Calu3 (cell line): ENCODE measurements at regions not wholly inside any gene's neighbourhood (a gene's known extent, or its start where the extent isn't known, plus 50 kb on each side); places are given as distances from the start of the nearest gene placed in this dataset.

Experiments used
- BruUV-seq: library from RNA; stranded (reverse); fragments of 400-500 nt; replicated peaks from 2 replicates; lab custom pipeline; 2021; lab: Mats Ljungman, UMichigan
- CTCF ChIA-PET: fragments of 300-600 bp; sonication (Branson Sonifier 250); formaldehyde crosslinking; loops from one replicate; lab custom pipeline; 2022; ENCODE audit warnings: antibody characterized with exemption; lab: Charles Lee
- DNase-seq: peaks from one replicate; pipeline ENCODE4 v3.0.0; 2022
- H3K27ac Mint-ChIP-seq: one replicate; pipeline ENCODE4 v1.8.0; 2022; ENCODE audit warnings: mixed read lengths; ENCODE audit not compliant: unreplicated experiment
- H3K27me3 Mint-ChIP-seq: one replicate; pipeline ENCODE4 v1.8.0; 2022; ENCODE audit warnings: mixed read lengths; ENCODE audit not compliant: unreplicated experiment
- H3K36me3 Mint-ChIP-seq: one replicate; pipeline ENCODE4 v1.8.0; 2022; ENCODE audit warnings: mild to moderate bottlenecking, moderate library complexity, mixed read lengths; ENCODE audit not compliant: insufficient read depth, unreplicated experiment
- H3K4me1 Mint-ChIP-seq: one replicate; pipeline ENCODE4 v1.8.0; 2022; ENCODE audit warnings: mild to moderate bottlenecking, low read depth, mixed read lengths; ENCODE audit not compliant: unreplicated experiment
- H3K4me3 Mint-ChIP-seq: one replicate; pipeline ENCODE4 v1.8.0; 2022; ENCODE audit warnings: mild to moderate bottlenecking, low read depth, moderate library complexity, mixed read lengths; ENCODE audit not compliant: unreplicated experiment
- H3K9me3 Mint-ChIP-seq: one replicate; pipeline ENCODE4 v1.8.0; 2022; ENCODE audit warnings: low read depth, mixed read lengths; ENCODE audit not compliant: unreplicated experiment
- intact Hi-C: fragments of 100-400 bp; cut with micrococcal nuclease; formaldehyde crosslinking; loops from one replicate; pipeline ENCODE4 v1.10.0; 2022; ENCODE audit not compliant: unreplicated experiment
- TF ChIP-seq, protein P1 (sequence below): fragments of 200-600 bp; IDR thresholded peaks from one replicate; pipeline ENCODE4 v1.8.0; 2022; ENCODE audit warnings: antibody characterized with exemption; ENCODE audit not compliant: unreplicated experiment

DNA sequence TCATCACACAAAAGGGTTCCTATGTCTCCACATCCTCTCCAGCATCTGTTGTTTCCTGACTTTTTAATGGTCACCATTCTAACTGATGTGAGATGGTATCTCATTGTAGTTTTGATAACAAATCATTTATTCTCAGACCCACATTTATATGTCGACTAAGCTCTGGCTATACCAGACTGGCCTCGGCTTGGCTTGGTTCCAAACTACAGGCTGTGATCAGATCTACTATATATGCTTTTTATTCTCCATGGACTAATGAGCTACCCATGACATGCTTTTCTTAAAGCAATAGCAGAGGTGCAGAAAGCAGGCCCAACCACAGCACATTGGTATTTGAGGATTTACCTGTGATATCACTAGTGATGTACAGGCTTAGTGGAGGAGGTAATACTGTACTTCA lies 139.8 kb upstream of the PGR start:
- Mint-ChIP-seq H3K27ac (no peak overlapping the region), H3K27me3 (no peaks in the 10 kb centered on the region), H3K4me3 (no peak overlapping the region), H3K36me3 (no peaks in the 10 kb centered on the region), H3K9me3 (no peaks in the 10 kb centered on the region), H3K4me1 (no peaks in the 10 kb centered on the region)
- DNase-seq: no peak
- TF ChIP-seq, protein P1, sequence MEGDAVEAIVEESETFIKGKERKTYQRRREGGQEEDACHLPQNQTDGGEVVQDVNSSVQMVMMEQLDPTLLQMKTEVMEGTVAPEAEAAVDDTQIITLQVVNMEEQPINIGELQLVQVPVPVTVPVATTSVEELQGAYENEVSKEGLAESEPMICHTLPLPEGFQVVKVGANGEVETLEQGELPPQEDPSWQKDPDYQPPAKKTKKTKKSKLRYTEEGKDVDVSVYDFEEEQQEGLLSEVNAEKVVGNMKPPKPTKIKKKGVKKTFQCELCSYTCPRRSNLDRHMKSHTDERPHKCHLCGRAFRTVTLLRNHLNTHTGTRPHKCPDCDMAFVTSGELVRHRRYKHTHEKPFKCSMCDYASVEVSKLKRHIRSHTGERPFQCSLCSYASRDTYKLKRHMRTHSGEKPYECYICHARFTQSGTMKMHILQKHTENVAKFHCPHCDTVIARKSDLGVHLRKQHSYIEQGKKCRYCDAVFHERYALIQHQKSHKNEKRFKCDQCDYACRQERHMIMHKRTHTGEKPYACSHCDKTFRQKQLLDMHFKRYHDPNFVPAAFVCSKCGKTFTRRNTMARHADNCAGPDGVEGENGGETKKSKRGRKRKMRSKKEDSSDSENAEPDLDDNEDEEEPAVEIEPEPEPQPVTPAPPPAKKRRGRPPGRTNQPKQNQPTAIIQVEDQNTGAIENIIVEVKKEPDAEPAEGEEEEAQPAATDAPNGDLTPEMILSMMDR: no peak
- CTCF ChIA-PET: no interaction called here
- BruUV-seq: no TSS peak
- intact Hi-C loops: no loop called here

DNA sequence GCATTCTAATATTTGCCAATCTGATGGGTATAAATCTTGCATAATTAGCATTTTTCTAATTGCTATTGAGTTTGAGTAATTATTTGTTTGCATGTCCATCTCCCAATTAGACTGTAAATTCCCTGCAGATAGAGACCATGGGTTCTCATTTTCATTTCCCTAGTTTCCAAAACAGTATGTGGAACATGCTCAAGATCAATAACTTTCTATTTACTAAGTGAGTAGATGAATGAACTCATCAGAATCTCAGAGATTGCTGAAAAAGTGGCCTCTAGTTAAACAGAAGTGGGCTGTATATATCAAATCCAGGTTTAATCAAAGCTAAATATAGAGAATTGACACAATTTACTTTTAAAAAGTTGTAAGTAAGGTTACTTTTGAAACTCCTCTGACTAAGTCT lies 138.0 kb upstream of the PGR start:
- no peaks in the 10 kb centered on the region for H3K4me1 Mint-ChIP-seq
- TF ChIP-seq, protein P1: no peak
- BruUV-seq: no TSS peak
- no peak for DNase-seq
- CTCF ChIA-PET: no interaction called here
- no peak overlapping the region for H3K4me3 Mint-ChIP-seq
- no peaks in the 10 kb centered on the region for H3K27me3 Mint-ChIP-seq
- H3K36me3 Mint-ChIP-seq: no peaks in the 10 kb centered on the region
- H3K9me3 Mint-ChIP-seq: no peaks in the 10 kb centered on the region
- intact Hi-C loops: no loop called here
- no peak overlapping the region for H3K27ac Mint-ChIP-seq

DNA sequence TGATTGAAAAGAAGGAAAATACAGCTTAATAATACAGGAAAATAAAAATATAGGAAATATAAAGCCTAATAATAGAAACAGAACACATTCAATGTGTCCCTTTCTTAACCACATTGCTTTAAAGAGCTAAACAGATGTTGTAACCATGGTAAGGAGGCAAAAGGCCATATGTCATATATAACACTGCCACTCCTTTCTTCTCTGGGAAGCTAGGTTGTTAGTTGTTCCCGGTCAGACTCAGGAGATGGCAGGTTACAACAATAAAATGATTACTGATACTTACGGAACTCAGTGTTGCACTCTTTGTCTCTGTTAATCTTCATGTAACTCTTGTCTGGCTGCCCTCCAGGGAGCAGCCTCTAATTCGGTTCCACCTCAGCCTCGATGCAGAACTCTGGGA lies 134.7 kb upstream of the PGR start:
- H3K4me3 Mint-ChIP-seq: no peak overlapping the region
- H3K27me3 Mint-ChIP-seq: no peaks in the 10 kb centered on the region
- no peaks in the 10 kb centered on the region for H3K36me3 Mint-ChIP-seq
- no peaks in the 10 kb centered on the region for H3K9me3 Mint-ChIP-seq
- no peak for DNase-seq
- BruUV-seq: no TSS peak
- H3K27ac Mint-ChIP-seq: no peak overlapping the region
- intact Hi-C loops: no loop called here
- CTCF ChIA-PET: interaction anchor here (1.0 kb wide), 1 partner anchor 15 kb away, joined by 3 read pairs; no protein-coding TSS in a partner anchor
- H3K4me1 Mint-ChIP-seq: no peaks in the 10 kb centered on the region
- TF ChIP-seq, protein P1: no peak

DNA sequence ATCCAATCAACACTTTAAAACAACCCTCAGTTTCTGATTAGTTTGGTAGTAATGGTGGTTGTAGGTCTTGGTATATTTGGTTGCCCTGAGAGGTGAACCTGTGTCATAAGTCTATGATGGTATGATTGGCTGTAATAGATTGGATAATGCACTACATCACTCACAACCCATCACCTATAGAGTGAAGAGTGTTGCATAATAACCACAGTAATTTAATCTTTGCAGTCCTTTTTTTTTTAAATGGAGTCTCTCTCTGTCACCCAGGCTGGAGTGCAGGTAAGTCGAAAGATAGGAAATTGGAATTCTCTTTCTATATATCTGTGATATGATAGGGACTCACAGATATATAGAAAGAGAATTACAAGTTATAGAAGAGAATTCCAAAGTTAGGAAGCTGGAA lies 133.4 kb upstream of the PGR start:
- no peaks in the 10 kb centered on the region for H3K36me3 Mint-ChIP-seq
- intact Hi-C loops: no loop called here
- no peaks in the 10 kb centered on the region for H3K4me1 Mint-ChIP-seq
- no peak overlapping the region for H3K27ac Mint-ChIP-seq
- TF ChIP-seq, protein P1: no peak
- no peak for DNase-seq
- no TSS peak for BruUV-seq
- CTCF ChIA-PET: no interaction called here
- H3K4me3 Mint-ChIP-seq: no peak overlapping the region
- no peaks in the 10 kb centered on the region for H3K27me3 Mint-ChIP-seq
- H3K9me3 Mint-ChIP-seq: no peaks in the 10 kb centered on the region
